CD14-positive monocyte (primary cell): ENCODE measurements at regions not wholly inside any gene's neighbourhood (a gene's known extent, or its start where the extent isn't known, plus 50 kb on each side); places are given as distances from the start of the nearest gene placed in this dataset.

ENCODE experiments used
- DNase-seq, 3 donors: peaks; one replicate each; pipeline ENCODE4 v3.0.0-alpha.2; 2011 to 2022
- H2AFZ ChIP-seq: 2 replicates; pipeline ENCODE4 v1.6.0; 2012; ENCODE audit warnings: mild to moderate bottlenecking, low read depth, low read length, inconsistent platforms; ENCODE audit not compliant: insufficient read depth, poor library complexity, severe bottlenecking
- H3K27ac ChIP-seq, 2 donors: 1 replicate in 1 of 2; 2 replicates in 1 of 2; pipeline ENCODE4 v1.5.1; 2012 to 2013; ENCODE audit warnings: low read length in 2 of 2, control low read depth in 1 of 2, inconsistent platforms in 1 of 2, low read depth in 1 of 2, mild to moderate bottlenecking in 1 of 2
- H3K27me3 ChIP-seq, 2 donors: one replicate each; pipeline versions ENCODE4 v1.6.0 to v1.6.1; 2011 to 2013; ENCODE audit warnings: low read length in 2 of 2; ENCODE audit not compliant: control insufficient read depth in 2 of 2, insufficient read depth in 2 of 2
- H3K36me3 ChIP-seq, 2 donors: replicated peaks in 1 of 2; 1 replicate in 1 of 2; 2 replicates in 1 of 2; pipeline versions ENCODE4 v1.5.1 to v1.6.1; 2012 to 2013; ENCODE audit warnings: low read length in 2 of 2, control low read depth in 1 of 2, inconsistent platforms in 1 of 2, mild to moderate bottlenecking in 1 of 2; ENCODE audit not compliant: insufficient read depth in 2 of 2, control insufficient read depth in 1 of 2
- H3K4me1 ChIP-seq, 2 donors: 1 replicate in 1 of 2; 2 replicates in 1 of 2; pipeline versions ENCODE4 v1.5.1 to v1.6.1; 2012 to 2013; ENCODE audit warnings: low read length in 2 of 2, control low read depth in 1 of 2, inconsistent platforms in 1 of 2, mild to moderate bottlenecking in 1 of 2, moderate library complexity in 1 of 2; ENCODE audit not compliant: insufficient read depth in 2 of 2, control insufficient read depth in 1 of 2
- H3K4me2 ChIP-seq: replicated peaks from 2 replicates; pipeline ENCODE3; 2012; ENCODE audit warnings: low read length, moderate library complexity, mild to moderate bottlenecking; ENCODE audit not compliant: poor library complexity, severe bottlenecking; ENCODE audit errors: extremely low read depth
- H3K4me3 ChIP-seq, 3 experiments: fragments of 200-600 bp in 1 of 3; sonication (generic) in 1 of 3; replicated peaks in 1 of 3; 1 replicate in 2 of 3; 2 replicates in 1 of 3; pipeline ENCODE4 v1.5.1; 2011 to 2013; ENCODE audit warnings: low read length in 3 of 3, mild to moderate bottlenecking in 3 of 3, control low read depth in 2 of 3, low read depth in 2 of 3, inconsistent platforms in 1 of 3, moderate library complexity in 1 of 3
- H3K79me2 ChIP-seq: 2 replicates; pipeline ENCODE4 v1.6.0; 2012; ENCODE audit warnings: mild to moderate bottlenecking, control low read depth, inconsistent platforms, low read length, moderate library complexity; ENCODE audit not compliant: insufficient read depth
- H3K9ac ChIP-seq: 2 replicates; pipeline ENCODE4 v1.6.0; 2017; ENCODE audit warnings: low read length, mild to moderate bottlenecking; ENCODE audit not compliant: insufficient read depth, poor library complexity, severe bottlenecking
- H3K9me3 ChIP-seq, 2 donors: replicated peaks in 1 of 2; 1 replicate in 1 of 2; 2 replicates in 1 of 2; pipeline versions ENCODE4 v1.5.1 to v1.6.1; 2012 to 2013; ENCODE audit warnings: low read length in 2 of 2, control low read depth in 1 of 2; ENCODE audit not compliant: control insufficient read depth in 1 of 2, insufficient read depth in 1 of 2
- H4K20me1 ChIP-seq: 2 replicates; pipeline ENCODE4 v1.6.0; 2012; ENCODE audit warnings: mild to moderate bottlenecking, low read length, control low read depth, moderate library complexity; ENCODE audit not compliant: insufficient read depth
- H3K27ac Mint-ChIP-seq, 7 donors: one replicate each; pipeline ENCODE4 v1.8.0; 2020; ENCODE audit warnings: mild to moderate bottlenecking in 7 of 7, mixed read lengths in 7 of 7, moderate library complexity in 6 of 7, inconsistent platforms in 2 of 7
- H3K27me3 Mint-ChIP-seq, 3 donors: one replicate each; pipeline ENCODE4 v1.8.0; 2021 to 2022; ENCODE audit warnings: low read depth in 3 of 3, mild to moderate bottlenecking in 3 of 3, mixed read lengths in 3 of 3, moderate library complexity in 3 of 3, inconsistent platforms in 1 of 3
- H3K36me3 Mint-ChIP-seq, 2 donors: one replicate each; pipeline ENCODE4 v1.8.0; 2020; ENCODE audit warnings: mixed read lengths in 2 of 2, inconsistent platforms in 1 of 2, mild to moderate bottlenecking in 1 of 2
- H3K4me1 Mint-ChIP-seq: one replicate; pipeline ENCODE4 v1.8.0; 2020; ENCODE audit warnings: mild to moderate bottlenecking, mixed read lengths
- H3K4me3 Mint-ChIP-seq, 2 donors: one replicate each; pipeline ENCODE4 v1.8.0; 2020; ENCODE audit warnings: mild to moderate bottlenecking in 2 of 2, mixed read lengths in 2 of 2, moderate library complexity in 1 of 2
- H3K9me3 Mint-ChIP-seq, 7 donors: one replicate each; pipeline ENCODE4 v1.8.0; 2020 to 2022; ENCODE audit warnings: mixed read lengths in 7 of 7, mild to moderate bottlenecking in 6 of 7, moderate library complexity in 6 of 7, inconsistent platforms in 2 of 7
- WGBS: methylation state at CpG from one replicate; pipeline ENCODE4 v1.1.5; 2013; ENCODE audit warnings: missing lambda C conversion rate; ENCODE audit not compliant: insufficient coverage; 5-methylcytosine and 5-hydroxymethylcytosine counted together
- intact Hi-C, 2 donors: fragments of 100-400 bp; cut with micrococcal nuclease; formaldehyde crosslinking; loops; one replicate each; pipeline versions ENCODE4 v1.15.0 to v1.15.1; 2023
- TF ChIP-seq, protein P1 (sequence below): fragments of 200-600 bp; IDR thresholded peaks from one replicate; pipeline ENCODE4 v1.8.0; 2022; ENCODE audit warnings: antibody characterized with exemption, mild to moderate bottlenecking

DNA sequence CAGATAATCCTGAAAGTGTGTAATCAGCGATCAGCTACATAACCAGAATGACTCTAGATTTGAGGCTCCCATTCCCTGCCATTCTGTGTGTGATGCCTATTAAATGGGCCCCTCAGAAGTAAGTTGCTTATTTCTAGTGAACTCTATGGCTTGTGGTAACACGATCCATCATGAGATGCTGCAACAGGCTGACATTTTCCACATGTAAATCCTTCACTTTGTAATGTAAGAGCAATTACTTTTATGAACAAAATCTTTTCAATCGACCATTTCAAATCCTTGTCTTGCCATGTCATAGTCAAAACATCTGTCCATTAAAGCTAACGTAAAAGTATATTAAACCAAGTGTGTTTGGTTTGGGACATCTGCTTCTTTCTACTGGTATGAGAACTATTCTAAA lies 175.9 kb upstream of the ETAA1 start:
- Histone ChIP-seq H3K9me3 (no peaks in the 10 kb centered on the region), H3K79me2 (no peaks in the 10 kb centered on the region), H4K20me1 (no peaks in the 10 kb centered on the region), H3K9ac (no peak overlapping the region), H2AFZ (no peak overlapping the region), H3K4me3 (no peak overlapping the region), H3K27ac (no peak overlapping the region), H3K36me3 (no peaks in the 10 kb centered on the region), H3K4me2 (no peak overlapping the region), H3K27me3 (no peaks in the 10 kb centered on the region), H3K4me1 (no peaks in the 10 kb centered on the region)
- no peak overlapping the region for H3K27ac Mint-ChIP-seq
- H3K36me3 Mint-ChIP-seq: no peaks in the 10 kb centered on the region
- H3K4me1 Mint-ChIP-seq: no peaks in the 10 kb centered on the region
- peaks cover 0 to 2% (median 0%) of the 10 kb centered on the region in 3 donors for H3K27me3 Mint-ChIP-seq
- peaks cover 0 to 6% (median 2%) of the 10 kb centered on the region in 7 donors for H3K9me3 Mint-ChIP-seq
- H3K4me3 Mint-ChIP-seq: no peak overlapping the region
- WGBS: no CpG with 5 or more reads among the region's 4 CpGs
- TF ChIP-seq, protein P1, sequence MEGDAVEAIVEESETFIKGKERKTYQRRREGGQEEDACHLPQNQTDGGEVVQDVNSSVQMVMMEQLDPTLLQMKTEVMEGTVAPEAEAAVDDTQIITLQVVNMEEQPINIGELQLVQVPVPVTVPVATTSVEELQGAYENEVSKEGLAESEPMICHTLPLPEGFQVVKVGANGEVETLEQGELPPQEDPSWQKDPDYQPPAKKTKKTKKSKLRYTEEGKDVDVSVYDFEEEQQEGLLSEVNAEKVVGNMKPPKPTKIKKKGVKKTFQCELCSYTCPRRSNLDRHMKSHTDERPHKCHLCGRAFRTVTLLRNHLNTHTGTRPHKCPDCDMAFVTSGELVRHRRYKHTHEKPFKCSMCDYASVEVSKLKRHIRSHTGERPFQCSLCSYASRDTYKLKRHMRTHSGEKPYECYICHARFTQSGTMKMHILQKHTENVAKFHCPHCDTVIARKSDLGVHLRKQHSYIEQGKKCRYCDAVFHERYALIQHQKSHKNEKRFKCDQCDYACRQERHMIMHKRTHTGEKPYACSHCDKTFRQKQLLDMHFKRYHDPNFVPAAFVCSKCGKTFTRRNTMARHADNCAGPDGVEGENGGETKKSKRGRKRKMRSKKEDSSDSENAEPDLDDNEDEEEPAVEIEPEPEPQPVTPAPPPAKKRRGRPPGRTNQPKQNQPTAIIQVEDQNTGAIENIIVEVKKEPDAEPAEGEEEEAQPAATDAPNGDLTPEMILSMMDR: no peak
- intact Hi-C loops: no loop called here
- DNase-seq: no peak

DNA sequence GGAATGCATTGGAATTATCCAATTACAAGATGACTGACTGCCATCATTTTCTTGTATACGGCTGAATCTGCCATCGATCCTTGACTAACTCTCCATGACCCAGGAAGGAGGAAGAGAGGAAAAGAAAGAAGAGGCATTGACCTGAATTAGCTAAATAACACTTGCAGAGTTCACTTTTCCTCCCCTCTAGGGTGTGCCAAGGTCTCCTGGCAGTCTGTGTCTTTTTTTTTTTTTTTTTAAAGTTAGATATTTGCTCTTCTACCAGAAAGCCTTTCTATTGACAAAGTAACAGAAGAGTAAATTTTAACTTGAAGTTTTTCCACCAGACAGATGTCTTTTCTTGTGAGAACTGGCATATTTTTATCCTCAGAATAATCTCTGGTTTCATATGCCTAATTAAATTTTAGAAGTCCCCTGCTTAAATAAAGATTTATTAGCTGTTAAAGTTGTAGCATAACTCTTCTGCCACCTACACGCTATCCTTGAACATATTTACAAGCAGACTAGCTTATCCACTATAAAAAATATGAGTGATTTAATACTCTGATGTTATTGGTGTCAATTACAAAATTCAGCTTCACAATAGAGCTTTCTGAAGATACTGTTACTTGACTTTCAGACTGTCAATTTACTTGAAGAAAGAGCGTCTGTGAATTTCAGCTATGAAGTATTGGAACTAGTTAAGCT lies 171.7 kb upstream of the ETAA1 start:
- no peak overlapping the region for H3K4me3 ChIP-seq
- no peak overlapping the region for H3K27ac Mint-ChIP-seq
- no peaks in the 10 kb centered on the region for H3K4me1 Mint-ChIP-seq
- WGBS: no CpG with 5 or more reads among the region's 4 CpGs
- intact Hi-C loops: no loop called here
- H3K36me3 ChIP-seq: no peaks in the 10 kb centered on the region
- H2AFZ ChIP-seq: no peak overlapping the region
- H3K9me3 Mint-ChIP-seq: peaks cover 0 to 4% (median 2%) of the 10 kb centered on the region in 7 donors
- H3K79me2 ChIP-seq: no peaks in the 10 kb centered on the region
- peaks cover 0 to 2% (median 0%) of the 10 kb centered on the region in 3 donors for H3K27me3 Mint-ChIP-seq
- H3K9me3 ChIP-seq: no peaks in the 10 kb centered on the region
- no peaks in the 10 kb centered on the region for H3K4me1 ChIP-seq
- no peaks in the 10 kb centered on the region for H3K27me3 ChIP-seq
- H3K27ac ChIP-seq: no peak overlapping the region
- TF ChIP-seq, protein P1: no peak
- H3K4me2 ChIP-seq: no peak overlapping the region
- no peak for DNase-seq
- no peak overlapping the region for H3K9ac ChIP-seq
- no peak overlapping the region for H3K4me3 Mint-ChIP-seq
- H3K36me3 Mint-ChIP-seq: no peaks in the 10 kb centered on the region
- no peaks in the 10 kb centered on the region for H4K20me1 ChIP-seq
